ENCODE measurements at regions not wholly inside any gene's neighbourhood (a gene's known extent, or its start where the extent isn't known, plus 50 kb on each side); places are given as distances from the start of the nearest gene placed in this dataset.

GRCh38 chr5:118029807-118030206 lies 958.5 kb downstream of the DTWD2 start:
- H3K9me3 ChIP-seq = peaks cover 0 to 25% (median 9%) of the 10 kb centered on the region in 8 donors
- H3K4me1 ChIP-seq = no peaks in the 10 kb centered on the region
- TF ChIP-seq POLR2A (IDR thresholded peaks at IDR 0.05) = no peak
- no peak for TF ChIP-seq POLR2AphosphoS5 (IDR thresholded peaks at IDR 0.05)
- no peak for TF ChIP-seq CTCF (IDR thresholded peaks at IDR 0.05 in 8 of 11, conservative IDR thresholded peaks at IDR 0.05 in 3 of 11)
- intact Hi-C loops (cut with DNase I; ENCODE audit: low total_unique reads) = no loop called here
- no peak overlapping the region for H3K27ac ChIP-seq
- no peak for DNase-seq
- H3K27me3 ChIP-seq (replicated peaks in 1 of 7) = no peaks in the 10 kb centered on the region
- H3K4me3 ChIP-seq = no peak overlapping the region
- 58 to 78% (median 67%) methylated on average over 1 of the region's 1 CpG for WGBS, 5 donors
- no peaks in the 10 kb centered on the region for H3K36me3 ChIP-seq

DNA sequence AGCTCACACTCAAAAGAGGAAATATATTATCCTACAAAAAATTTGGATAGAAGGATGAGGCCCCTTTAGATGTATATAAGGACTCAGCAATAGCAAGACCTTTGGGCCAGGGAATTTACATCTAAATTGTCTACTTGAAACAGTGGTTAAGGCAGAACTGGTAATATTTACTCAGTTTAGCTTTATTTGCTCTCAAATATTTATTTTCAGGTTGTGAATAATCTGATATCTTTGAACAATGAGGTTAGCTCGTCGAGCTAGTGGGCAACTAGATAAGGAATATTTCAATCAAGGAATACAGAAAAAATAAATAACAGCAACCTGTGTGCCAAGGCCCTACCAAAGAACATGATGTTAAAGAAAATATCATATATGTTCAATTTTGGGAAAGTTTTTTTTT lies 966.3 kb downstream of the DTWD2 start:
- TF ChIP-seq POLR2A (IDR thresholded peaks at IDR 0.05) (no peak), POLR2AphosphoS5 (IDR thresholded peaks at IDR 0.05) (no peak), CTCF (IDR thresholded peaks at IDR 0.05 in 8 of 11, conservative IDR thresholded peaks at IDR 0.05 in 3 of 11) (no peak)
- no peaks in the 10 kb centered on the region for H3K9me3 ChIP-seq
- no peaks in the 10 kb centered on the region for H3K36me3 ChIP-seq
- no peak overlapping the region for H3K27ac ChIP-seq
- WGBS, 5 donors = 78 to 91% (median 83%) methylated on average over 2 of the region's 2 CpGs
- DNase-seq = no peak
- no peak overlapping the region for H3K4me3 ChIP-seq
- H3K4me1 ChIP-seq = no peaks in the 10 kb centered on the region
- H3K27me3 ChIP-seq (replicated peaks in 1 of 7) = no peaks in the 10 kb centered on the region
- intact Hi-C loops (cut with DNase I; ENCODE audit: low total_unique reads) = no loop called here

DNA sequence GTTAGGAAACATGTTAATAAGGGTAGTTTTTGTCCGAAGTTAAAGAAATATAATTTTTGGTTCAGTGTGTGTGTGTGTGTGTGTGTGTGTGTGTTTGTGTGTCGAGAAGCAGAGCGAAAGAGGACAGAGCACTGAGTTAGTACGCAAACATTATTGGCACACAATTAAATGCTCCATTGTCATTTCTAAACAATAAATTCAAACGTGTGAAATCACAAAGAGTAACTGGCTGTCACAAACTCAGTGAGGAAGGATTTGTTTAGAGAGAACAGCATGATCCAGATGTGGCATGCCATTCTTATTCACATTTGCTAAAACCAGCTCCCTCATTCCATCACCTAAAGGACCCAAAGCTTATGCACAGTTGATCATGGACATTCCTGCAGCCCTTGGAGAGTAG lies 970.8 kb downstream of the DTWD2 start:
- Histone ChIP-seq H3K4me3 (no peak overlapping the region), H3K9me3 (no peaks in the 10 kb centered on the region), H3K36me3 (no peaks in the 10 kb centered on the region), H3K27ac (no peak overlapping the region), H3K4me1 (no peaks in the 10 kb centered on the region), H3K27me3 (replicated peaks in 1 of 7) (no peaks in the 10 kb centered on the region)
- no peak for DNase-seq
- 78 to 91% (median 82%) methylated on average over 5 of the region's 5 CpGs for WGBS, 5 donors
- intact Hi-C loops (cut with DNase I; ENCODE audit: low total_unique reads) = no loop called here
- TF ChIP-seq POLR2AphosphoS5 (IDR thresholded peaks at IDR 0.05) = no peak
- no peak for TF ChIP-seq POLR2A (IDR thresholded peaks at IDR 0.05)
- no peak for TF ChIP-seq CTCF (IDR thresholded peaks at IDR 0.05 in 8 of 11, conservative IDR thresholded peaks at IDR 0.05 in 3 of 11)

DNA sequence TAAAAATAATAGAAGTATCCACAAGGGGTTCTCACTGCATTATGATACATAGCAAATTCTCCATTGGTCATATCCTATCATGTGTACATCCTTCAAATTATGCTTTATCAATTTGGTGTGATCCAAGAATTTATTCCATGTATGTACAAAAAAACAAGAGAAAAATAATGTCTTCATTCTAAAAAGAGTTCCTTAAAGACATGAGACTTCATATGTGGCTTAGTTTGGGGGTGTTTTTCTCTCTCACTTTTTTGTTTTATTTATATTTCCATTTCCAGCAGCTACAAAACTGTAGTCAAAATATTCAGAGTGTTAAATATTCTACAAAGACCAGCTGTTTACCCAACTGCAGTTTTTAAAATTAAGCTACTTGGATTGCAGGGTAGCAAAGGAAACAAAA lies 972.0 kb downstream of the DTWD2 start:
- TF ChIP-seq POLR2AphosphoS5 (IDR thresholded peaks at IDR 0.05) = no peak
- no peak for TF ChIP-seq CTCF (IDR thresholded peaks at IDR 0.05 in 8 of 11, conservative IDR thresholded peaks at IDR 0.05 in 3 of 11)
- no peak for TF ChIP-seq POLR2A (IDR thresholded peaks at IDR 0.05)
- H3K36me3 ChIP-seq = no peaks in the 10 kb centered on the region
- DNase-seq = no peak
- no peaks in the 10 kb centered on the region for H3K9me3 ChIP-seq
- H3K4me1 ChIP-seq = no peaks in the 10 kb centered on the region
- intact Hi-C loops (cut with DNase I; ENCODE audit: low total_unique reads) = no loop called here
- H3K4me3 ChIP-seq = no peak overlapping the region
- H3K27ac ChIP-seq = no peak overlapping the region
- H3K27me3 ChIP-seq (replicated peaks in 1 of 7) = no peaks in the 10 kb centered on the region

Data from spleen (tissue), 11 donors.